ENCODE measurements at regions not wholly inside any gene's neighbourhood (a gene's known extent, or its start where the extent isn't known, plus 50 kb on each side); places are given as distances from the start of the nearest gene placed in this dataset.

GRCh38 chr2:66084948-66085590 is 349.9 kb upstream of the MEIS1 start:
- Histone ChIP-seq H3K27me3 (ENCODE audit: control insufficient read depth, insufficient read depth, low read length) (no peaks in the 10 kb centered on the region), H3K9ac (ENCODE audit: low read depth, low read length) (no peak overlapping the region), H3K4me1 (ENCODE audit: control insufficient read depth, insufficient read depth, low read length) (no peaks in the 10 kb centered on the region), H3K9me3 (ENCODE audit: control insufficient read depth, insufficient read depth, low read length) (no peaks in the 10 kb centered on the region), H3K36me3 (ENCODE audit: control insufficient read depth, insufficient read depth, low read length) (no peaks in the 10 kb centered on the region), H3K4me3 (ENCODE audit: low read depth, low read length) (no peak overlapping the region)

- H3K4me1 ChIP-seq (ENCODE audit: control insufficient read depth, insufficient read depth, low read length) = no peaks in the 10 kb centered on the region
- H3K9ac ChIP-seq (ENCODE audit: low read depth, low read length) = no peak overlapping the region
- no peaks in the 10 kb centered on the region for H3K36me3 ChIP-seq (ENCODE audit: control insufficient read depth, insufficient read depth, low read length)
- H3K4me3 ChIP-seq (ENCODE audit: low read depth, low read length) = no peak overlapping the region
- no peaks in the 10 kb centered on the region for H3K9me3 ChIP-seq (ENCODE audit: control insufficient read depth, insufficient read depth, low read length)
- no peaks in the 10 kb centered on the region for H3K27me3 ChIP-seq (ENCODE audit: control insufficient read depth, insufficient read depth, low read length)
These were observed 352.3 kb upstream of the MEIS1 start for GRCh38 chr2:66082581-66082980.

- H3K27me3 ChIP-seq (ENCODE audit: control insufficient read depth, insufficient read depth, low read length) = no peaks in the 10 kb centered on the region
- no peak overlapping the region for H3K4me3 ChIP-seq (ENCODE audit: low read depth, low read length)
- H3K9me3 ChIP-seq (ENCODE audit: control insufficient read depth, insufficient read depth, low read length) = no peaks in the 10 kb centered on the region
- H3K4me1 ChIP-seq (ENCODE audit: control insufficient read depth, insufficient read depth, low read length) = no peaks in the 10 kb centered on the region
- H3K9ac ChIP-seq (ENCODE audit: low read depth, low read length) = no peak overlapping the region
- H3K36me3 ChIP-seq (ENCODE audit: control insufficient read depth, insufficient read depth, low read length) = no peaks in the 10 kb centered on the region
These were observed 354.8 kb upstream of the MEIS1 start for GRCh38 chr2:66080127-66080526.

- no peaks in the 10 kb centered on the region for H3K9me3 ChIP-seq (ENCODE audit: control insufficient read depth, insufficient read depth, low read length)
- no peaks in the 10 kb centered on the region for H3K36me3 ChIP-seq (ENCODE audit: control insufficient read depth, insufficient read depth, low read length)
- H3K4me1 ChIP-seq (ENCODE audit: control insufficient read depth, insufficient read depth, low read length) = no peaks in the 10 kb centered on the region
- no peak overlapping the region for H3K4me3 ChIP-seq (ENCODE audit: low read depth, low read length)
- H3K9ac ChIP-seq (ENCODE audit: low read depth, low read length) = no peak overlapping the region
- H3K27me3 ChIP-seq (ENCODE audit: control insufficient read depth, insufficient read depth, low read length) = no peaks in the 10 kb centered on the region
These were observed 361.8 kb upstream of the MEIS1 start for GRCh38 chr2:66073172-66073571.

- Histone ChIP-seq H3K4me1 (ENCODE audit: control insufficient read depth, insufficient read depth, low read length) (no peaks in the 10 kb centered on the region), H3K36me3 (ENCODE audit: control insufficient read depth, insufficient read depth, low read length) (no peaks in the 10 kb centered on the region), H3K9ac (ENCODE audit: low read depth, low read length) (no peak overlapping the region), H3K27me3 (ENCODE audit: control insufficient read depth, insufficient read depth, low read length) (no peaks in the 10 kb centered on the region), H3K9me3 (ENCODE audit: control insufficient read depth, insufficient read depth, low read length) (no peaks in the 10 kb centered on the region), H3K4me3 (ENCODE audit: low read depth, low read length) (no peak overlapping the region)
These were observed 364.0 kb upstream of the MEIS1 start for GRCh38 chr2:66070721-66071602.

GRCh38 chr2:66069937-66070720 is 364.8 kb upstream of the MEIS1 start:
- H3K9ac ChIP-seq (ENCODE audit: low read depth, low read length) = no peak overlapping the region
- H3K4me3 ChIP-seq (ENCODE audit: low read depth, low read length) = no peak overlapping the region
- no peaks in the 10 kb centered on the region for H3K4me1 ChIP-seq (ENCODE audit: control insufficient read depth, insufficient read depth, low read length)
- no peaks in the 10 kb centered on the region for H3K9me3 ChIP-seq (ENCODE audit: control insufficient read depth, insufficient read depth, low read length)
- H3K36me3 ChIP-seq (ENCODE audit: control insufficient read depth, insufficient read depth, low read length) = no peaks in the 10 kb centered on the region
- no peaks in the 10 kb centered on the region for H3K27me3 ChIP-seq (ENCODE audit: control insufficient read depth, insufficient read depth, low read length)

GRCh38 chr2:66066032-66066431 is 368.9 kb upstream of the MEIS1 start:
- no peak overlapping the region for H3K4me3 ChIP-seq (ENCODE audit: low read depth, low read length)
- H3K9me3 ChIP-seq (ENCODE audit: control insufficient read depth, insufficient read depth, low read length) = no peaks in the 10 kb centered on the region
- H3K27me3 ChIP-seq (ENCODE audit: control insufficient read depth, insufficient read depth, low read length) = no peaks in the 10 kb centered on the region
- no peaks in the 10 kb centered on the region for H3K4me1 ChIP-seq (ENCODE audit: control insufficient read depth, insufficient read depth, low read length)
- no peak overlapping the region for H3K9ac ChIP-seq (ENCODE audit: low read depth, low read length)
- no peaks in the 10 kb centered on the region for H3K36me3 ChIP-seq (ENCODE audit: control insufficient read depth, insufficient read depth, low read length)

- no peaks in the 10 kb centered on the region for H3K9me3 ChIP-seq (ENCODE audit: control insufficient read depth, insufficient read depth, low read length)
- no peaks in the 10 kb centered on the region for H3K36me3 ChIP-seq (ENCODE audit: control insufficient read depth, insufficient read depth, low read length)
- no peak overlapping the region for H3K9ac ChIP-seq (ENCODE audit: low read depth, low read length)
- H3K4me1 ChIP-seq (ENCODE audit: control insufficient read depth, insufficient read depth, low read length) = no peaks in the 10 kb centered on the region
- H3K4me3 ChIP-seq (ENCODE audit: low read depth, low read length) = no peak overlapping the region
- H3K27me3 ChIP-seq (ENCODE audit: control insufficient read depth, insufficient read depth, low read length) = no peaks in the 10 kb centered on the region
These were observed 375.6 kb upstream of the MEIS1 start for GRCh38 chr2:66059332-66059731.

GRCh38 chr2:66058675-66059074 is 376.2 kb upstream of the MEIS1 start:
- Histone ChIP-seq H3K9me3 (ENCODE audit: control insufficient read depth, insufficient read depth, low read length) (no peaks in the 10 kb centered on the region), H3K36me3 (ENCODE audit: control insufficient read depth, insufficient read depth, low read length) (no peaks in the 10 kb centered on the region), H3K4me3 (ENCODE audit: low read depth, low read length) (no peak overlapping the region), H3K27me3 (ENCODE audit: control insufficient read depth, insufficient read depth, low read length) (no peaks in the 10 kb centered on the region), H3K4me1 (ENCODE audit: control insufficient read depth, insufficient read depth, low read length) (no peaks in the 10 kb centered on the region), H3K9ac (ENCODE audit: low read depth, low read length) (no peak overlapping the region)

- Histone ChIP-seq H3K36me3 (ENCODE audit: control insufficient read depth, insufficient read depth, low read length) (no peaks in the 10 kb centered on the region), H3K4me1 (ENCODE audit: control insufficient read depth, insufficient read depth, low read length) (no peaks in the 10 kb centered on the region), H3K4me3 (ENCODE audit: low read depth, low read length) (no peak overlapping the region), H3K9me3 (ENCODE audit: control insufficient read depth, insufficient read depth, low read length) (no peaks in the 10 kb centered on the region), H3K27me3 (ENCODE audit: control insufficient read depth, insufficient read depth, low read length) (no peaks in the 10 kb centered on the region), H3K9ac (ENCODE audit: low read depth, low read length) (no peak overlapping the region)
These were observed 377.1 kb upstream of the MEIS1 start for GRCh38 chr2:66057844-66058243.

GRCh38 chr2:66050392-66050791 is 384.5 kb upstream of the MEIS1 start:
- no peak overlapping the region for H3K4me3 ChIP-seq (ENCODE audit: low read depth, low read length)
- H3K9me3 ChIP-seq (ENCODE audit: control insufficient read depth, insufficient read depth, low read length) = no peaks in the 10 kb centered on the region

More at GRCh38 chr2:66050392-66050791, 384.5 kb upstream of the MEIS1 start:
- no peaks in the 10 kb centered on the region for H3K27me3 ChIP-seq (ENCODE audit: control insufficient read depth, insufficient read depth, low read length)
- H3K4me1 ChIP-seq (ENCODE audit: control insufficient read depth, insufficient read depth, low read length) = peaks cover 7% of the 10 kb centered on the region
- no peaks in the 10 kb centered on the region for H3K36me3 ChIP-seq (ENCODE audit: control insufficient read depth, insufficient read depth, low read length)
- H3K9ac ChIP-seq (ENCODE audit: low read depth, low read length) = no peak overlapping the region
